Sigmoid colon (tissue), 6 donors: ENCODE measurements at regions not wholly inside any gene's neighbourhood (a gene's known extent, or its start where the extent isn't known, plus 50 kb on each side); places are given as distances from the start of the nearest gene placed in this dataset.

Experiments used
- DNase-seq: peaks from one replicate; pipeline ENCODE4 v3.0.0-alpha.2; 2019
- H3K27ac ChIP-seq, 4 donors: fragments of 200-600 bp; sonication (generic); one replicate each; pipeline ENCODE4 v1.5.1; 2016 to 2019; ENCODE audit warnings: mild to moderate bottlenecking in 1 of 4
- H3K27me3 ChIP-seq, 3 donors: fragments of 200-600 bp; sonication (generic); one replicate each; pipeline ENCODE4 v1.5.1; 2019; ENCODE audit warnings: mild to moderate bottlenecking in 1 of 3
- H3K36me3 ChIP-seq, 4 donors: fragments of 200-600 bp; sonication (generic); one replicate each; pipeline ENCODE4 v1.5.1; 2016 to 2019
- H3K4me1 ChIP-seq, 4 donors: fragments of 200-600 bp; sonication (generic); one replicate each; pipeline ENCODE4 v1.5.1; 2017 to 2019
- H3K4me3 ChIP-seq, 4 donors: fragments of 200-600 bp; sonication (generic); one replicate each; pipeline ENCODE4 v1.5.1; 2017 to 2019; ENCODE audit warnings: mild to moderate bottlenecking in 2 of 4, moderate library complexity in 1 of 4
- H3K9me3 ChIP-seq, 4 donors: fragments of 200-600 bp in 3 of 4; sonication (generic) in 3 of 4; one replicate each; pipeline versions ENCODE4 v1.5.1 to v1.6.1; 2013 to 2019
- CTCF ChIP-seq, 4 experiments: fragments of 450-650 bp in 3 of 4; fragments of 200-600 bp in 1 of 4; IDR thresholded peaks; one replicate each; pipeline ENCODE4 v1.5.1; 2016 to 2019; ENCODE audit warnings: antibody characterized with exemption in 4 of 4, mild to moderate bottlenecking in 3 of 4, moderate library complexity in 2 of 4
- EP300 ChIP-seq, 4 donors: sonication (generic); formaldehyde crosslinking; IDR thresholded peaks; one replicate each; pipeline ENCODE4 v1.6.1; 2017; ENCODE audit warnings: antibody characterized with exemption in 4 of 4
- POLR2A ChIP-seq, 2 donors: fragments of 450-650 bp; IDR thresholded peaks; one replicate each; pipeline ENCODE4 v1.6.1; 2016; ENCODE audit warnings: antibody characterized with exemption in 2 of 2, mild to moderate bottlenecking in 2 of 2, moderate library complexity in 2 of 2
- POLR2AphosphoS5 ChIP-seq, 4 donors: sonication (generic); formaldehyde crosslinking; IDR thresholded peaks; one replicate each; pipeline ENCODE4 v1.6.1; 2017; ENCODE audit warnings: antibody characterized with exemption in 4 of 4
- WGBS, 2 donors: extraction: QIAGEN DNeasy Blood & Tissue Kit; methylation state at CpG; one replicate each; pipeline ENCODE4 v1.1.7; 2013; 5-methylcytosine and 5-hydroxymethylcytosine counted together
- intact Hi-C: fragments of 100-400 bp; cut with DNase I; formaldehyde crosslinking; loops from one replicate; pipeline ENCODE4 v1.15.1; 2023
- donor health status: healthy with polysubstance abuse.
- donor health status: healthy.

- Histone ChIP-seq H3K9me3 (no peaks in the 10 kb centered on the region), H3K27me3 (no peaks in the 10 kb centered on the region), H3K27ac (no peak overlapping the region), H3K36me3 (no peaks in the 10 kb centered on the region), H3K4me3 (no peak overlapping the region), H3K4me1 (no peaks in the 10 kb centered on the region)
- no peak for DNase-seq
- no peak for TF ChIP-seq EP300 (IDR thresholded peaks at IDR 0.05)
- TF ChIP-seq CTCF (IDR thresholded peaks at IDR 0.05), result no peak
- no peak for TF ChIP-seq POLR2A (IDR thresholded peaks at IDR 0.05)
- intact Hi-C loops, result no loop called here
- 81 to 82% methylated on average over 9 of the region's 9 CpGs for WGBS, 2 donors
Measured at GRCh38 chr5:14054965-14055963, 87.9 kb upstream of the TRIO start.

GRCh38 chr5:14054111-14054854 lies 88.9 kb upstream of the TRIO start:
- no peak for DNase-seq
- H3K27me3 ChIP-seq, result no peaks in the 10 kb centered on the region
- H3K4me1 ChIP-seq, result no peaks in the 10 kb centered on the region
- no peak overlapping the region for H3K4me3 ChIP-seq
- no peaks in the 10 kb centered on the region for H3K36me3 ChIP-seq
- no peak overlapping the region for H3K27ac ChIP-seq
- intact Hi-C loops, result no loop called here
- no peaks in the 10 kb centered on the region for H3K9me3 ChIP-seq
- 86 to 89% methylated on average over 9 of the region's 9 CpGs for WGBS, 2 donors
- TF ChIP-seq POLR2A (IDR thresholded peaks at IDR 0.05), result no peak
- no peak for TF ChIP-seq EP300 (IDR thresholded peaks at IDR 0.05)
- no peak for TF ChIP-seq POLR2AphosphoS5 (IDR thresholded peaks at IDR 0.05)
- no peak for TF ChIP-seq CTCF (IDR thresholded peaks at IDR 0.05)

GRCh38 chr5:14050821-14051220 lies 92.3 kb upstream of the TRIO start:
- H3K27me3 ChIP-seq, result no peaks in the 10 kb centered on the region
- TF ChIP-seq POLR2AphosphoS5 (IDR thresholded peaks at IDR 0.05) (no peak), CTCF (IDR thresholded peaks at IDR 0.05) (no peak)
- no peaks in the 10 kb centered on the region for H3K4me1 ChIP-seq
- peaks cover 0 to 2% (median 0%) of the 10 kb centered on the region in 4 donors for H3K9me3 ChIP-seq
- intact Hi-C loops, result no loop called here
- no peaks in the 10 kb centered on the region for H3K36me3 ChIP-seq
- no peak for DNase-seq
- no peak overlapping the region for H3K27ac ChIP-seq
- WGBS, 2 donors, result 29 to 49% methylated on average over 4 of the region's 4 CpGs
- H3K4me3 ChIP-seq, result no peak overlapping the region

GRCh38 chr5:14048434-14048833 lies 94.7 kb upstream of the TRIO start:
- H3K4me1 ChIP-seq, result no peaks in the 10 kb centered on the region
- DNase-seq, result no peak
- H3K27ac ChIP-seq, result no peak overlapping the region
- H3K9me3 ChIP-seq, result peaks cover 0 to 2% (median 0%) of the 10 kb centered on the region in 4 donors
- no peaks in the 10 kb centered on the region for H3K27me3 ChIP-seq
- intact Hi-C loops, result no loop called here
- H3K36me3 ChIP-seq, result no peaks in the 10 kb centered on the region
- TF ChIP-seq POLR2A (IDR thresholded peaks at IDR 0.05), result no peak
- no peak for TF ChIP-seq POLR2AphosphoS5 (IDR thresholded peaks at IDR 0.05)
- TF ChIP-seq EP300 (IDR thresholded peaks at IDR 0.05), result no peak
- no peak for TF ChIP-seq CTCF (IDR thresholded peaks at IDR 0.05)
- no peak overlapping the region for H3K4me3 ChIP-seq
